Left lung (tissue), 4 donors: ENCODE measurements at regions not wholly inside any gene's neighbourhood (a gene's known extent, or its start where the extent isn't known, plus 50 kb on each side); places are given as distances from the start of the nearest gene placed in this dataset.

Source experiments
- ATAC-seq: fragments of 200-7000 bp; cut with Tn5 transposase; one replicate; pipeline ENCODE4 v1.9.1; 2020; ENCODE audit warnings: moderate library complexity
- DNase-seq, 4 donors: peaks; one replicate each; pipeline ENCODE4 v3.0.0-alpha.2; 2013 to 2020
- H3K27ac ChIP-seq, 2 donors: fragments of 200-600 bp; sonication (generic) in 1 of 2; one replicate each; pipeline versions ENCODE4 v1.5.0 to v1.8.0; 2020 to 2021
- H3K27me3 ChIP-seq, 2 donors: fragments of 200-600 bp; sonication (generic) in 1 of 2; one replicate each; pipeline versions ENCODE4 v1.5.0 to v1.8.0; 2020 to 2021
- H3K36me3 ChIP-seq, 2 donors: fragments of 200-600 bp; sonication (generic) in 1 of 2; one replicate each; pipeline versions ENCODE4 v1.5.0 to v1.8.0; 2020 to 2021
- H3K4me1 ChIP-seq, 2 donors: fragments of 200-600 bp; one replicate each; pipeline ENCODE4 v1.8.0; 2021
- H3K4me3 ChIP-seq, 2 donors: fragments of 200-600 bp; sonication (generic) in 1 of 2; one replicate each; pipeline versions ENCODE4 v1.5.0 to v1.8.0; 2020 to 2021; ENCODE audit warnings: mild to moderate bottlenecking in 1 of 2
- H3K9me3 ChIP-seq, 2 donors: fragments of 200-600 bp; sonication (generic) in 1 of 2; one replicate each; pipeline versions ENCODE4 v1.5.0 to v1.8.0; 2020 to 2021
- intact Hi-C, 2 donors: fragments of 100-400 bp; cut with DNase I; formaldehyde crosslinking; loops; one replicate each; pipeline versions ENCODE4 v1.11.2 to v1.14.2; 2022
- TF ChIP-seq, protein P1 (sequence below), 2 donors: fragments of 200-600 bp; sonication (generic) in 1 of 2; IDR thresholded peaks; one replicate each; pipeline versions ENCODE4 v1.5.0 to v1.8.0; 2021; ENCODE audit warnings: antibody characterized with exemption in 2 of 2
- donor health status: DM: no; HTN: yes; CAD: no.
- donor health status: DM: no; HTN: no; CAD: no.

DNA sequence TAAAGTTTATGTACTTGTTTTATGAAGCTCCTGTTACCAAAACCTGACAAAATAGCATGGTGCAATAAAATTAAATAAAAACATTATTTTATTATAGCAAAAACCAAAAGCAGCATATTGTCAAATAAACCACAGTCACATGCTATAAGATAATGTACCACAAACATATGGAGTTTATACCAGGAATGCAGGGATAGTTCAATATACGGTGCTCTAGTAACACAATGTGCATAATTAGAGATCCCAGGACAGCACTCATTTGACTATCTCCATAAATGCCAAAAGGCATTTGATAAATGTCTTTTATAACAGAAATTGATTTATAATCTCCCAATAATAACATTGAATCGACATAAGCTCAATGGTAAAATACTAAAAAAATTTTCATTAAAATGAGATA lies 402.0 kb downstream of the RND3 start:
- no peaks in the 10 kb centered on the region for H3K27me3 ChIP-seq
- no peaks in the 10 kb centered on the region for H3K36me3 ChIP-seq
- intact Hi-C loops, result no loop called here
- no peak overlapping the region for H3K27ac ChIP-seq
- TF ChIP-seq, protein P1, sequence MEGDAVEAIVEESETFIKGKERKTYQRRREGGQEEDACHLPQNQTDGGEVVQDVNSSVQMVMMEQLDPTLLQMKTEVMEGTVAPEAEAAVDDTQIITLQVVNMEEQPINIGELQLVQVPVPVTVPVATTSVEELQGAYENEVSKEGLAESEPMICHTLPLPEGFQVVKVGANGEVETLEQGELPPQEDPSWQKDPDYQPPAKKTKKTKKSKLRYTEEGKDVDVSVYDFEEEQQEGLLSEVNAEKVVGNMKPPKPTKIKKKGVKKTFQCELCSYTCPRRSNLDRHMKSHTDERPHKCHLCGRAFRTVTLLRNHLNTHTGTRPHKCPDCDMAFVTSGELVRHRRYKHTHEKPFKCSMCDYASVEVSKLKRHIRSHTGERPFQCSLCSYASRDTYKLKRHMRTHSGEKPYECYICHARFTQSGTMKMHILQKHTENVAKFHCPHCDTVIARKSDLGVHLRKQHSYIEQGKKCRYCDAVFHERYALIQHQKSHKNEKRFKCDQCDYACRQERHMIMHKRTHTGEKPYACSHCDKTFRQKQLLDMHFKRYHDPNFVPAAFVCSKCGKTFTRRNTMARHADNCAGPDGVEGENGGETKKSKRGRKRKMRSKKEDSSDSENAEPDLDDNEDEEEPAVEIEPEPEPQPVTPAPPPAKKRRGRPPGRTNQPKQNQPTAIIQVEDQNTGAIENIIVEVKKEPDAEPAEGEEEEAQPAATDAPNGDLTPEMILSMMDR (IDR thresholded peaks at IDR 0.05), result no peak
- DNase-seq, result no peak
- no peaks in the 10 kb centered on the region for H3K4me1 ChIP-seq
- no peak for ATAC-seq
- no peak overlapping the region for H3K4me3 ChIP-seq
- peaks cover 0 to 10% of the 10 kb centered on the region in 2 donors for H3K9me3 ChIP-seq

DNA sequence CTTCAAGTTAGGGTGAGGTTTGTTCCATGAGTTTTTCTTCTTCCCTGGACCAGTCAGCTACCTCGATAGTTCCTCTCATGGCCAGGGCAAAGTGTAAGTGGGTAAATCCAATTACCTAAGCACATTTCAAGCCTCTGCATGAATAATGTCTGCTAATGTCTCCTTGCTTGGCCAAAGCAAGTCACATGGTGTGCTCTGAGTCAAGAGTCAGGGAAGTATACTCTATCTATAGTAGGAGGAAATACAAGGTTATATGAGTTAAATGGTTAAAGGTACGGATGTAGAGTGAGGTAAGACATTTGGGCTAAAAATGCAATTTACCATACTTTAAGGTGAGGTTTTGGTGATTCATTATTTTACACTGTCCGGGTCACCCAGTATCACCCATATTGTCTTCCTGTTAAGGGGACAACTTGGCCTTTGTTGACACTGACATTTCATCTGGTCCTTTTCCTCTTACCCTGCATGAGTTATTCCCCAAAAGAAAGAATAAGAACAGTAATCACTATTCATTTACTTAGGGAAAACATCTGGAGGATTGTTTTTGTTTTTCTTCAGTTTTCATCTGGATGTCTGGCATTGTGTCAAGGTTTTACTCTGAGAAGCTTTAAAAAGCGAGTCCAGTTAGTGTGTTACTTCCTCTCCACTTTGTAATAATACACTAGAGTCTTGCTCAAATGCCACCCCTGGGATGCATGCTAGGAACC lies 405.5 kb downstream of the RND3 start:
- intact Hi-C loops, result no loop called here
- Histone ChIP-seq H3K27me3 (no peaks in the 10 kb centered on the region), H3K4me3 (no peak overlapping the region), H3K9me3 (peaks cover 0 to 10% of the 10 kb centered on the region in 2 donors), H3K36me3 (no peaks in the 10 kb centered on the region), H3K4me1 (no peaks in the 10 kb centered on the region), H3K27ac (no peak overlapping the region)
- no peak for ATAC-seq
- TF ChIP-seq, protein P1 (IDR thresholded peaks at IDR 0.05), result no peak
- DNase-seq, result peak in 1 of 4 donors; percentile 65

DNA sequence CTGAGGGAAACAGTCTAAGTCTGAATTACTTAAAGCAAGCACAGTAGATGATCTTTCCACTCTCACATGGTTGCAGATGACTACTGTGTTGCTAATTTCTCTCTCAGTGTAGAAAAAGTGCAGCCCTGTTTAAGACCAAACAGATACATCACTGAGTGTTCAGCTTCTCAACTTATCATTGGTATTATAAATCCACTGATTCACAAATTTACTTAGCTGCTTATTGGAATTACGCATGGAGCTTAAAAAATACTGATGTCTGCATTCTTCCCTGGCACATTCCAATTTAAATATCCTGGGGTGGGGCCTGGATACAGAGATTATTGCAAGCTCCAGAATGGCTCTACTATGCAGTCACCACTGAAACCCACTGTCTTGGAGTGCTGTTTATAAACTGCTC lies 411.2 kb downstream of the RND3 start:
- no peak for DNase-seq
- Histone ChIP-seq H3K4me1 (no peaks in the 10 kb centered on the region), H3K9me3 (peaks cover 0 to 6% of the 10 kb centered on the region in 2 donors), H3K4me3 (no peak overlapping the region), H3K27ac (no peak overlapping the region), H3K27me3 (no peaks in the 10 kb centered on the region), H3K36me3 (no peaks in the 10 kb centered on the region)
- no peak for ATAC-seq
- TF ChIP-seq, protein P1 (IDR thresholded peaks at IDR 0.05), result no peak
- intact Hi-C loops, result no loop called here

DNA sequence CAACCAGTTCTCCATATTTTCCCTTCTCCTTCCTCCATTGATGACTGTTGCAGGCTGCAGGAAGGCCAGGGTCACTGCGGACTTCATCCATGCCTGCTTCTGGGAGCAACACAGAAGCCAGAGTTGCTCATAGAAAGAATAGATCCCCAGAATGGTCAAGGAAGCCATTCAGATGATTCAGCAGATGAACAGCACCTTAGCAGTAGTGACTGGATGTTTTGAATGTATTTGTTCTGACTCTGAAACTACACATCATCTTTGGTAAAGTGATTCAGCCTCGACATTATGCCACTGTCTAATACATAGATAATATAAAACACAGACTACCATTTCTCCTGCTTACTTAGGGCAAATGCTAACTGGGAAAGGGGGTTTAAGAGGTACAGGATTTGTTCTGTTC lies 411.6 kb downstream of the RND3 start:
- intact Hi-C loops, result no loop called here
- Histone ChIP-seq H3K4me3 (no peak overlapping the region), H3K27ac (no peak overlapping the region), H3K9me3 (peaks cover 0 to 6% of the 10 kb centered on the region in 2 donors), H3K4me1 (no peaks in the 10 kb centered on the region), H3K27me3 (no peaks in the 10 kb centered on the region), H3K36me3 (no peaks in the 10 kb centered on the region)
- no peak for ATAC-seq
- TF ChIP-seq, protein P1 (IDR thresholded peaks at IDR 0.05), result no peak
- DNase-seq, result no peak

DNA sequence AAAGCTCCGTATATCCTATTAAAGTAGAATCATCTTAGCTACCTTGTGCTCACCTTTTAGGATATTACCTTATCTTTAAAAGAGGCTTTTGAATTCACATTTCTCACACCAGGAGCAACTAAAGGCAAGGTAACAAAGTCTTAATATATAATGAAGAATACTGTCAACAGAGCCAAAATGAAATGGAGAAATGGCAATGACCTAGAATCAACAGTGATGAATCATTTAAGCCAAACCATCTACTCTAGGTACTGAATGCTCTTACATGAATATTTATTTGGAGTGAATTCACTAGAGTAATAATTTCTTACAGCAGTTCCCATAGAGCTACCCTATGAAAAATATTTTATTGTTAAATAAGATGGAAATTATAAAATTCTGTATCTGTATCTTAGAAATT lies 421.0 kb downstream of the RND3 start:
- Histone ChIP-seq H3K9me3 (peaks cover 0 to 3% of the 10 kb centered on the region in 2 donors), H3K36me3 (no peaks in the 10 kb centered on the region), H3K4me3 (no peak overlapping the region), H3K27ac (no peak overlapping the region), H3K27me3 (no peaks in the 10 kb centered on the region), H3K4me1 (no peaks in the 10 kb centered on the region)
- TF ChIP-seq, protein P1 (IDR thresholded peaks at IDR 0.05), result no peak
- ATAC-seq, result no peak
- intact Hi-C loops, result no loop called here
- no peak for DNase-seq
